ENCODE measurements at regions not wholly inside any gene's neighbourhood (a gene's known extent, or its start where the extent isn't known, plus 50 kb on each side); places are given as distances from the start of the nearest gene placed in this dataset.
"Not testable (repeated sequence)": the region's sequence is repeated elsewhere in the genome, so short reads cannot be mapped to it uniquely, and the experiment has no call there.

GRCh38 chr11:15349413-15349812 lies 234.7 kb downstream of the INSC start:
- Histone ChIP-seq H2BK15ac (ENCODE audit: low read length) (no peak overlapping the region), H3K4me2 (ENCODE audit: insufficient read depth, low read length, poor library complexity, severe bottlenecking) (no peak overlapping the region), H3K14ac (ENCODE audit: low read length) (no peak overlapping the region), H3K27me3 (ENCODE audit: control insufficient read depth in 3 of 3, insufficient read depth in 3 of 3, low read depth in 1 of 3, low read length in 3 of 3) (peaks cover 0 to 2% (median 0%) of the 10 kb centered on the region in 3 experiments), H2BK120ac (ENCODE audit: low read depth, low read length) (no peak overlapping the region), H2AK5ac (ENCODE audit: low read depth, low read length) (no peak overlapping the region), H2BK5ac (ENCODE audit: low read length) (no peak overlapping the region), H3K4me3 (ENCODE audit: low read length in 2 of 2) (no peak overlapping the region), H3K36me3 (replicated peaks in 1 of 2; ENCODE audit: control insufficient read depth in 2 of 2, insufficient read depth in 2 of 2, low read length in 2 of 2) (no peaks in the 10 kb centered on the region), H3K23ac (ENCODE audit: low read depth, low read length, poor library complexity) (no peak overlapping the region), H3K4ac (ENCODE audit: low read length) (no peak overlapping the region), H4K91ac (ENCODE audit: low read depth, low read length, poor library complexity) (no peak overlapping the region), H3K9ac (ENCODE audit: low read depth, low read length, poor library complexity) (no peak overlapping the region), H2BK12ac (ENCODE audit: low read length) (no peak overlapping the region), H3K4me1 (ENCODE audit: control insufficient read depth in 2 of 2, insufficient read depth in 1 of 2, low read depth in 1 of 2, low read length in 2 of 2) (no peaks in the 10 kb centered on the region), H3K27ac (replicated peaks; ENCODE audit: low read length) (no peak overlapping the region), H2AFZ (ENCODE audit: low read length) (no peak overlapping the region), H3K9me3 (replicated peaks in 1 of 2; ENCODE audit: control insufficient read depth in 2 of 2, insufficient read depth in 1 of 2, low read depth in 1 of 2, low read length in 2 of 2) (no peaks in the 10 kb centered on the region), H3K79me1 (ENCODE audit: low read depth, low read length) (no peaks in the 10 kb centered on the region), H3K18ac (ENCODE audit: low read length) (no peak overlapping the region), H4K8ac (ENCODE audit: low read depth, low read length) (no peak overlapping the region)
- WGBS, 2 donors (ENCODE audit: extremely low coverage in 2 of 2, insufficient read length in 2 of 2, insufficient replicate concordance in 1 of 2) = no CpG with 5 or more reads among the region's 1 CpG
- no peak for DNase-seq (ENCODE audit: low spot score)

- H3K9me3 ChIP-seq (replicated peaks in 1 of 2; ENCODE audit: control insufficient read depth in 2 of 2, insufficient read depth in 1 of 2, low read depth in 1 of 2, low read length in 2 of 2) = no peaks in the 10 kb centered on the region
- H3K4me3 ChIP-seq (ENCODE audit: low read length in 2 of 2) = no peak overlapping the region
- H3K27ac ChIP-seq (replicated peaks; ENCODE audit: low read length) = no peak overlapping the region
- peaks cover 0 to 1% of the 10 kb centered on the region in 2 donors for H3K4me1 ChIP-seq (ENCODE audit: control insufficient read depth in 2 of 2, insufficient read depth in 1 of 2, low read depth in 1 of 2, low read length in 2 of 2)
- H2BK15ac ChIP-seq (ENCODE audit: low read length) = no peak overlapping the region
- H3K4ac ChIP-seq (ENCODE audit: low read length) = no peak overlapping the region
- H3K79me1 ChIP-seq (ENCODE audit: low read depth, low read length) = no peaks in the 10 kb centered on the region
- H3K18ac ChIP-seq (ENCODE audit: low read length) = no peak overlapping the region
- DNase-seq (ENCODE audit: low spot score) = no peak
- H2BK5ac ChIP-seq (ENCODE audit: low read length) = no peak overlapping the region
- no peak overlapping the region for H2BK120ac ChIP-seq (ENCODE audit: low read depth, low read length)
- H3K36me3 ChIP-seq (replicated peaks in 1 of 2; ENCODE audit: control insufficient read depth in 2 of 2, insufficient read depth in 2 of 2, low read length in 2 of 2) = no peaks in the 10 kb centered on the region
- no peak overlapping the region for H3K23ac ChIP-seq (ENCODE audit: low read depth, low read length, poor library complexity)
- H3K4me2 ChIP-seq (ENCODE audit: insufficient read depth, low read length, poor library complexity, severe bottlenecking) = no peak overlapping the region
- H3K27me3 ChIP-seq (ENCODE audit: control insufficient read depth in 3 of 3, insufficient read depth in 3 of 3, low read depth in 1 of 3, low read length in 3 of 3) = no peaks in the 10 kb centered on the region
- no peak overlapping the region for H2BK12ac ChIP-seq (ENCODE audit: low read length)
- no peak overlapping the region for H3K14ac ChIP-seq (ENCODE audit: low read length)
- H3K9ac ChIP-seq (ENCODE audit: low read depth, low read length, poor library complexity) = no peak overlapping the region
- WGBS, 2 donors (ENCODE audit: extremely low coverage in 2 of 2, insufficient read length in 2 of 2, insufficient replicate concordance in 1 of 2) = no CpG with 5 or more reads among the region's 2 CpGs
- H4K8ac ChIP-seq (ENCODE audit: low read depth, low read length) = no peak overlapping the region
- H4K91ac ChIP-seq (ENCODE audit: low read depth, low read length, poor library complexity) = no peak overlapping the region
- H2AK5ac ChIP-seq (ENCODE audit: low read depth, low read length) = no peak overlapping the region
- no peak overlapping the region for H2AFZ ChIP-seq (ENCODE audit: low read length)
These were observed 246.6 kb downstream of the INSC start for GRCh38 chr11:15361316-15361715.

- H2AK5ac ChIP-seq (ENCODE audit: low read depth, low read length); H3K4me1 ChIP-seq (ENCODE audit: control insufficient read depth in 2 of 2, insufficient read depth in 1 of 2, low read depth in 1 of 2, low read length in 2 of 2); DNase-seq (ENCODE audit: low spot score); H3K79me1 ChIP-seq (ENCODE audit: low read depth, low read length); H3K9ac ChIP-seq (ENCODE audit: low read depth, low read length, poor library complexity); H3K27me3 ChIP-seq (ENCODE audit: control insufficient read depth in 3 of 3, insufficient read depth in 3 of 3, low read depth in 1 of 3, low read length in 3 of 3); H2BK15ac ChIP-seq (ENCODE audit: low read length); H4K8ac ChIP-seq (ENCODE audit: low read depth, low read length); H3K14ac ChIP-seq (ENCODE audit: low read length); H3K36me3 ChIP-seq (replicated peaks in 1 of 2; ENCODE audit: control insufficient read depth in 2 of 2, insufficient read depth in 2 of 2, low read length in 2 of 2); H2AFZ ChIP-seq (ENCODE audit: low read length); H3K27ac ChIP-seq (replicated peaks; ENCODE audit: low read length); H2BK120ac ChIP-seq (ENCODE audit: low read depth, low read length); H3K9me3 ChIP-seq (replicated peaks in 1 of 2; ENCODE audit: control insufficient read depth in 2 of 2, insufficient read depth in 1 of 2, low read depth in 1 of 2, low read length in 2 of 2); H3K4ac ChIP-seq (ENCODE audit: low read length); H3K4me3 ChIP-seq (ENCODE audit: low read length in 2 of 2); H4K91ac ChIP-seq (ENCODE audit: low read depth, low read length, poor library complexity); H2BK12ac ChIP-seq (ENCODE audit: low read length); H3K18ac ChIP-seq (ENCODE audit: low read length); H3K23ac ChIP-seq (ENCODE audit: low read depth, low read length, poor library complexity); H3K4me2 ChIP-seq (ENCODE audit: insufficient read depth, low read length, poor library complexity, severe bottlenecking): not testable (repeated sequence)
- no CpG with 5 or more reads among the region's 5 CpGs for WGBS, 2 donors (ENCODE audit: extremely low coverage in 2 of 2, insufficient read length in 2 of 2, insufficient replicate concordance in 1 of 2)
- H2BK5ac ChIP-seq (ENCODE audit: low read length) = peak overlapping the region; percentile 54
These were observed 250.6 kb downstream of the INSC start for GRCh38 chr11:15365286-15365685.

- Histone ChIP-seq H2AK5ac (ENCODE audit: low read depth, low read length) (no peak overlapping the region), H2BK120ac (ENCODE audit: low read depth, low read length) (no peak overlapping the region)
- no CpG with 5 or more reads among the region's 6 CpGs for WGBS, 2 donors (ENCODE audit: extremely low coverage in 2 of 2, insufficient read length in 2 of 2, insufficient replicate concordance in 1 of 2)
These were observed 253.0 kb downstream of the INSC start for GRCh38 chr11:15367695-15368094.

More at GRCh38 chr11:15367695-15368094, 253.0 kb downstream of the INSC start:
- no peak overlapping the region for H3K4me2 ChIP-seq (ENCODE audit: insufficient read depth, low read length, poor library complexity, severe bottlenecking)
- no peaks in the 10 kb centered on the region for H3K79me1 ChIP-seq (ENCODE audit: low read depth, low read length)
- peaks cover 0 to 4% (median 0%) of the 10 kb centered on the region in 3 experiments for H3K27me3 ChIP-seq (ENCODE audit: control insufficient read depth in 3 of 3, insufficient read depth in 3 of 3, low read depth in 1 of 3, low read length in 3 of 3)
- H2BK12ac ChIP-seq (ENCODE audit: low read length) = no peak overlapping the region
- no peak for DNase-seq (ENCODE audit: low spot score)
- H2BK5ac ChIP-seq (ENCODE audit: low read length) = no peak overlapping the region
- no peak overlapping the region for H4K8ac ChIP-seq (ENCODE audit: low read depth, low read length)
- no peak overlapping the region for H3K18ac ChIP-seq (ENCODE audit: low read length)
- no peaks in the 10 kb centered on the region for H3K36me3 ChIP-seq (replicated peaks in 1 of 2; ENCODE audit: control insufficient read depth in 2 of 2, insufficient read depth in 2 of 2, low read length in 2 of 2)
- H2BK15ac ChIP-seq (ENCODE audit: low read length) = no peak overlapping the region
- H3K9me3 ChIP-seq (replicated peaks in 1 of 2; ENCODE audit: control insufficient read depth in 2 of 2, insufficient read depth in 1 of 2, low read depth in 1 of 2, low read length in 2 of 2) = no peaks in the 10 kb centered on the region
- no peak overlapping the region for H2AFZ ChIP-seq (ENCODE audit: low read length)
- H3K14ac ChIP-seq (ENCODE audit: low read length) = no peak overlapping the region
- no peak overlapping the region for H4K91ac ChIP-seq (ENCODE audit: low read depth, low read length, poor library complexity)
- H3K4ac ChIP-seq (ENCODE audit: low read length) = no peak overlapping the region
- H3K23ac ChIP-seq (ENCODE audit: low read depth, low read length, poor library complexity) = no peak overlapping the region
- H3K9ac ChIP-seq (ENCODE audit: low read depth, low read length, poor library complexity) = no peak overlapping the region
- no peak overlapping the region for H3K27ac ChIP-seq (replicated peaks; ENCODE audit: low read length)
- peaks cover 0 to 2% of the 10 kb centered on the region in 2 donors for H3K4me1 ChIP-seq (ENCODE audit: control insufficient read depth in 2 of 2, insufficient read depth in 1 of 2, low read depth in 1 of 2, low read length in 2 of 2)
- H3K4me3 ChIP-seq (ENCODE audit: low read length in 2 of 2) = no peak overlapping the region

Data from neuronal stem cell (in vitro differentiated cells).